Sigmoid colon (tissue), 3 donors: ENCODE measurements at regions not wholly inside any gene's neighbourhood (a gene's known extent, or its start where the extent isn't known, plus 50 kb on each side); places are given as distances from the start of the nearest gene placed in this dataset.

ENCODE experiments used
- POLR2A ChIP-seq, 2 donors: fragments of 450-650 bp; IDR thresholded peaks; one replicate each; pipeline ENCODE4 v1.6.1; 2016; ENCODE audit warnings: antibody characterized with exemption in 2 of 2, mild to moderate bottlenecking in 2 of 2, moderate library complexity in 2 of 2
- TF ChIP-seq, protein P1 (sequence below), 4 experiments: fragments of 450-650 bp in 3 of 4; fragments of 200-600 bp in 1 of 4; IDR thresholded peaks; one replicate each; pipeline ENCODE4 v1.5.1; 2016 to 2019; ENCODE audit warnings: antibody characterized with exemption in 4 of 4, mild to moderate bottlenecking in 3 of 4, moderate library complexity in 2 of 4

DNA sequence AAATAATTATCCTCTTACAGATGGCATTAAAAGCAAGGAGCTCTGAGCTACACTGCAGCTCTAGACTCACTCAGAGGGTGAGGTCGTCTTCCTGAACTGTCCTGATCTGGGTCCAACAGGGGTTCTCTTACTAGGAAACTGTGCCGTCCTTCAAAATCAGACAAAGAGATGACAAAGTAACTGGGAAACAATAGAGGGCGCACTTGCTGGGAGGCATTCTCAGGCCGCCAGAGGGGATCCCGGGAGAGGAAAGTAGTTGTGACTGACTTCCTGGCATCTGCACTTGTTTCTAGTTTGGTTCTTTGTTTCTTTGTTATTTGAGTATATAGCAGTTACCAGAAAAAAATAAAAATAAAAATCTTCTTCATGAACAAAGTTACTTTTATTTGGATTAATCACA is 142.9 kb upstream of the MSX2 start:
- TF ChIP-seq, protein P1, sequence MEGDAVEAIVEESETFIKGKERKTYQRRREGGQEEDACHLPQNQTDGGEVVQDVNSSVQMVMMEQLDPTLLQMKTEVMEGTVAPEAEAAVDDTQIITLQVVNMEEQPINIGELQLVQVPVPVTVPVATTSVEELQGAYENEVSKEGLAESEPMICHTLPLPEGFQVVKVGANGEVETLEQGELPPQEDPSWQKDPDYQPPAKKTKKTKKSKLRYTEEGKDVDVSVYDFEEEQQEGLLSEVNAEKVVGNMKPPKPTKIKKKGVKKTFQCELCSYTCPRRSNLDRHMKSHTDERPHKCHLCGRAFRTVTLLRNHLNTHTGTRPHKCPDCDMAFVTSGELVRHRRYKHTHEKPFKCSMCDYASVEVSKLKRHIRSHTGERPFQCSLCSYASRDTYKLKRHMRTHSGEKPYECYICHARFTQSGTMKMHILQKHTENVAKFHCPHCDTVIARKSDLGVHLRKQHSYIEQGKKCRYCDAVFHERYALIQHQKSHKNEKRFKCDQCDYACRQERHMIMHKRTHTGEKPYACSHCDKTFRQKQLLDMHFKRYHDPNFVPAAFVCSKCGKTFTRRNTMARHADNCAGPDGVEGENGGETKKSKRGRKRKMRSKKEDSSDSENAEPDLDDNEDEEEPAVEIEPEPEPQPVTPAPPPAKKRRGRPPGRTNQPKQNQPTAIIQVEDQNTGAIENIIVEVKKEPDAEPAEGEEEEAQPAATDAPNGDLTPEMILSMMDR (IDR thresholded peaks at IDR 0.05), result no peak
- no peak for TF ChIP-seq POLR2A (IDR thresholded peaks at IDR 0.05)
